ENCODE measurements at regions not wholly inside any gene's neighbourhood (a gene's known extent, or its start where the extent isn't known, plus 50 kb on each side); places are given as distances from the start of the nearest gene placed in this dataset.

GRCh38 chr5:92023141-92023471, 640.0 kb upstream of the ARRDC3 start:
- no peak for TF ChIP-seq CTCF (IDR thresholded peaks at IDR 0.05; ENCODE audit: poor library complexity, severe bottlenecking)
- no peak for TF ChIP-seq TAF1 (IDR thresholded peaks at IDR 0.05; ENCODE audit: low read depth)
- TF ChIP-seq EP300 (conservative IDR thresholded peaks at IDR 0.05; ENCODE audit: poor library complexity, severe bottlenecking): no peak
- no peak for TF ChIP-seq RAD21 (conservative IDR thresholded peaks at IDR 0.05)
- no peak for TF ChIP-seq SMC3 (conservative IDR thresholded peaks at IDR 0.05; ENCODE audit: poor library complexity)
- no peak for TF ChIP-seq POLR2AphosphoS5 (IDR thresholded peaks at IDR 0.05)
- no peak for TF ChIP-seq MXI1 (conservative IDR thresholded peaks at IDR 0.05; ENCODE audit: poor library complexity, severe bottlenecking)
- TF ChIP-seq EZH2 (IDR thresholded peaks at IDR 0.05; ENCODE audit: borderline replicate concordance, insufficient read depth, low read length, poor library complexity, severe bottlenecking): no peak
